GM12878 (cell line): ENCODE measurements at regions not wholly inside any gene's neighbourhood (a gene's known extent, or its start where the extent isn't known, plus 50 kb on each side); places are given as distances from the start of the nearest gene placed in this dataset.

Experiments
- ATAC-seq: fragments of 200-7000 bp; cut with Tn5 transposase; 3 replicates; pipeline ENCODE4 v1.9.1; 2020; ENCODE audit warnings: mild to moderate bottlenecking, moderate library complexity
- BruUV-seq: library from RNA; stranded (reverse); fragments of 400-500 nt; replicated peaks from 2 replicates; lab custom pipeline; 2021; lab: Mats Ljungman, UMichigan
- CTCF ChIA-PET: fragments of 300-600 bp; sonication (Branson Sonifier 250); formaldehyde crosslinking; extraction: SDS; loops from one replicate; lab custom pipeline; 2021; ENCODE audit warnings: inconsistent platforms; lab: Yijun Ruan, JAX
- POLR2A ChIA-PET: fragments of 350-600 bp; formaldehyde crosslinking; extraction: SDS; loops from one replicate; lab custom pipeline; 2021; ENCODE audit warnings: inconsistent platforms; lab: Charles Lee
- RAD21 ChIA-PET: fragments of 300-600 bp; sonication (Branson Sonifier 250); formaldehyde crosslinking; loops from one replicate; lab custom pipeline; 2023; ENCODE audit warnings: antibody characterized with exemption; ENCODE audit not compliant: unreplicated experiment; lab: Charles Lee
- SMC1A ChIA-PET: fragments of 300-600 bp; sonication (Branson Sonifier 250); formaldehyde crosslinking; loops from one replicate; lab custom pipeline; 2023; ENCODE audit not compliant: unreplicated experiment, uncharacterized antibody; lab: Charles Lee
- DNase-seq: peaks from one replicate; pipeline ENCODE4 v3.0.0-alpha.2; 2011; ENCODE audit warnings: low read depth, low spot score
- FAIRE-seq: peaks from 3 replicates; lab custom pipeline; 2011; peaks lifted over from hg19 to GRCh38; lab: Jason Lieb, UNC
- H2AFZ ChIP-seq: 2 replicates; pipeline ENCODE4 v1.6.0; 2011; ENCODE audit warnings: low read depth, low read length, control low read depth; ENCODE audit not compliant: control insufficient read depth
- H3K27ac ChIP-seq: 2 replicates; pipeline ENCODE4 v1.5.1; 2011; ENCODE audit warnings: control low read depth; ENCODE audit not compliant: control insufficient read depth, insufficient read depth
- H3K27me3 ChIP-seq, 2 experiments: replicated peaks in 1 of 2; 2 replicates each; pipeline versions ENCODE4 v1.6.0 to v1.6.1; 2011; ENCODE audit warnings: low read length in 1 of 2; ENCODE audit not compliant: control insufficient read depth in 2 of 2, insufficient read depth in 2 of 2
- H3K36me3 ChIP-seq, 2 experiments: 2 replicates each; pipeline ENCODE4 v1.5.1; 2011; ENCODE audit warnings: low read length in 1 of 2; ENCODE audit not compliant: control insufficient read depth in 2 of 2, insufficient read depth in 2 of 2
- H3K4me1 ChIP-seq: 2 replicates; pipeline ENCODE4 v1.6.1; 2011; ENCODE audit warnings: mild to moderate bottlenecking, low read length, moderate library complexity, mixed read lengths; ENCODE audit not compliant: control insufficient read depth, insufficient read depth
- H3K4me2 ChIP-seq: 2 replicates; pipeline ENCODE4 v1.6.0; 2011; ENCODE audit warnings: control low read depth; ENCODE audit not compliant: control insufficient read depth, insufficient read depth
- H3K4me3 ChIP-seq: fragments of 200-600 bp; sonication (generic); 2 replicates; pipeline ENCODE4 v1.5.1; 2016
- H3K79me2 ChIP-seq: 2 replicates; pipeline ENCODE4 v1.6.0; 2011; ENCODE audit warnings: low read length; ENCODE audit not compliant: control insufficient read depth, insufficient read depth
- H3K9ac ChIP-seq: 2 replicates; pipeline ENCODE4 v1.8.0; 2011; ENCODE audit warnings: low read length, control low read depth, mixed read lengths; ENCODE audit not compliant: control insufficient read depth, insufficient read depth
- H3K9me3 ChIP-seq: replicated peaks from 3 replicates; pipeline ENCODE4 v1.5.1; 2011; ENCODE audit warnings: mild to moderate bottlenecking, low read length; ENCODE audit not compliant: control insufficient read depth, insufficient read depth
- H4K20me1 ChIP-seq: 2 replicates; pipeline ENCODE4 v1.6.0; 2011; ENCODE audit not compliant: control insufficient read depth, insufficient read depth
- CHD1 ChIP-seq: IDR thresholded peaks from 2 replicates; pipeline ENCODE4 v1.6.1; 2012; ENCODE audit warnings: low read depth, low read length, improper control_type of control experiment
- DPF2 ChIP-seq: fragments of 450-650 bp; IDR thresholded peaks from 2 replicates; pipeline ENCODE4 v1.6.1; 2017; ENCODE audit warnings: mild to moderate bottlenecking
- EED ChIP-seq: sonication (generic); IDR thresholded peaks from 2 replicates; pipeline ENCODE4 v1.6.1; 2016; ENCODE audit warnings: antibody characterized with exemption, low read depth
- ETV6 ChIP-seq, 2 experiments: fragments of 450-650 bp in 1 of 2; IDR thresholded peaks in 1 of 2; conservative IDR thresholded peaks in 1 of 2; 2 replicates each; pipeline ENCODE4 v1.6.1; 2014; ENCODE audit warnings: antibody characterized with exemption in 1 of 2, borderline replicate concordance in 1 of 2, low read depth in 1 of 2, mild to moderate bottlenecking in 1 of 2, moderate library complexity in 1 of 2
- JUND ChIP-seq: IDR thresholded peaks from 2 replicates; pipeline ENCODE4 v1.6.1; 2012; ENCODE audit warnings: low read depth, mild to moderate bottlenecking, low read length, improper control_type of control experiment, moderate library complexity
- LARP7 ChIP-seq: fragments of 450-650 bp; IDR thresholded peaks from 2 replicates; pipeline ENCODE4 v1.6.1; 2017; ENCODE audit warnings: mild to moderate bottlenecking
- in situ Hi-C: fragments of 300-500 bp; cut with MboI; formaldehyde crosslinking; loops from 9 replicates; pipeline ENCODE4 v1.14.3; 2018; ENCODE audit warnings: mixed read lengths
- intact Hi-C: fragments of 100-400 bp; cut with micrococcal nuclease; formaldehyde crosslinking; loops from one replicate; pipeline ENCODE4 v1.14.2; 2022; ENCODE audit not compliant: unreplicated experiment
- TF ChIP-seq, protein P1 (sequence below): IDR thresholded peaks from 2 replicates; pipeline ENCODE4 v1.6.1; 2012; ENCODE audit warnings: low read depth, low read length, improper control_type of control experiment
- TF ChIP-seq, protein P2 (sequence below): fragments of 450-650 bp; IDR thresholded peaks from 2 replicates; pipeline ENCODE4 v1.6.1; 2018; ENCODE audit warnings: borderline replicate concordance, mild to moderate bottlenecking; ENCODE audit not compliant: partially characterized antibody

DNA sequence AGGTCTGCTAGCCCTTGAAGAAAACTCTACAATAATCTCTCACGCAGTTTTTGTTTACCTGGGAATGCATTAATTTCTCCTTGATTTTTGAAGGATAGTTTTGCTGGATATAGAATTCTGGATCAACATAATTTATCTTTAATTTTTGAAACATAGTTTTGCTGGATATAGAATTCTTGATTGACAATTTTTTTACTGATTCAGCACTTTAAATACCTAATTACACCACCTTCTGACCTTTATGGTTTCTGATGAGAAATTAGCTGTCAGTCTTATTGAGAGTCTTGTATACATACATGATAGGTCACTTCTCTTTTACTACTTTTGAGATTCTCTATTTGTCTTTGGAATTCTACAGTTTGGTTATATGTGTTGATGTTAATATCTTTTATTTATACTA lies 741.6 kb downstream of the FGF9 start (continued):
- TF ChIP-seq, protein P1, sequence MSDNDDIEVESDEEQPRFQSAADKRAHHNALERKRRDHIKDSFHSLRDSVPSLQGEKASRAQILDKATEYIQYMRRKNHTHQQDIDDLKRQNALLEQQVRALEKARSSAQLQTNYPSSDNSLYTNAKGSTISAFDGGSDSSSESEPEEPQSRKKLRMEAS, result no peak

DNA sequence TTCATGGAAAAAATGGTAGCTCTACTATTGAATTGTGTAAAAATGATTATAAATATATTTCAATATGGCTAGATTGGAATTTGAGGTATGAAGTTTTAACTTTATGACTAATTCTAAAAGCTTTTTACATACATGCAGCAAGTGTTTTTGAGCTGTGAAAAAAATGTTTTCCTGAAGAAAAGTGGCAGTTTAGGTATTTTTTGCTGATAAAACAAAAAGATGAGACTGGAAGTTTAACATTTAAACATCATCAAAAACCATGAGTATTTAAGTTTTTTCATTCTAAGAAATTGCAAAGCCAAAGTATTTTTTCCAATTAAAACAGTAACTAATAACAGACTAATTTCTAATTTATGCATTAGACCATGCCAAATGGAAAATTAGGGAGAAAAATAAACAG lies 751.1 kb downstream of the FGF9 start:
- FAIRE-seq, result no peak
- Histone ChIP-seq H2AFZ (no peak overlapping the region), H3K36me3 (no peaks in the 10 kb centered on the region), H3K4me3 (no peak overlapping the region), H3K4me2 (no peak overlapping the region), H3K9ac (no peak overlapping the region)
- ChIA-PET POLR2A (no interaction called here), SMC1A (no interaction called here)
- in situ Hi-C loops, result no loop called here
- DNase-seq, result no peak
- BruUV-seq, result no TSS peak
- no peak for TF ChIP-seq DPF2
- TF ChIP-seq CHD1, result no peak
- no peak for TF ChIP-seq JUND
- TF ChIP-seq LARP7, result no peak
- no peak for TF ChIP-seq ETV6 (conservative IDR thresholded peaks at IDR 0.05 in 1 of 2, IDR thresholded peaks at IDR 0.05 in 1 of 2; ENCODE audit: borderline replicate concordance in 1 of 2, low read depth in 1 of 2)
- TF ChIP-seq EED, result no peak
- TF ChIP-seq, protein P2, sequence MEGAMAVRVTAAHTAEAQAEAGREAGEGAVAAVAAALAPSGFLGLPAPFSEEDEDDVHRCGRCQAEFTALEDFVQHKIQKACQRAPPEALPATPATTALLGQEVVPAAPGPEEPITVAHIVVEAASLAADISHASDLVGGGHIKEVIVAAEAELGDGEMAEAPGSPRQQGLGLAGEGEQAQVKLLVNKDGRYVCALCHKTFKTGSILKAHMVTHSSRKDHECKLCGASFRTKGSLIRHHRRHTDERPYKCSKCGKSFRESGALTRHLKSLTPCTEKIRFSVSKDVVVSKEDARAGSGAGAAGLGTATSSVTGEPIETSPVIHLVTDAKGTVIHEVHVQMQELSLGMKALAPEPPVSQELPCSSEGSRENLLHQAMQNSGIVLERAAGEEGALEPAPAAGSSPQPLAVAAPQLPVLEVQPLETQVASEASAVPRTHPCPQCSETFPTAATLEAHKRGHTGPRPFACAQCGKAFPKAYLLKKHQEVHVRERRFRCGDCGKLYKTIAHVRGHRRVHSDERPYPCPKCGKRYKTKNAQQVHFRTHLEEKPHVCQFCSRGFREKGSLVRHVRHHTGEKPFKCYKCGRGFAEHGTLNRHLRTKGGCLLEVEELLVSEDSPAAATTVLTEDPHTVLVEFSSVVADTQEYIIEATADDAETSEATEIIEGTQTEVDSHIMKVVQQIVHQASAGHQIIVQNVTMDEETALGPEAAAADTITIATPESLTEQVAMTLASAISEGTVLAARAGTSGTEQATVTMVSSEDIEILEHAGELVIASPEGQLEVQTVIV, result no peak
- TF ChIP-seq, all 136 proteins: peak for 0
- intact Hi-C loops, result no loop called here
- Histone ChIP-seq H4K20me1 (no peaks in the 10 kb centered on the region), H3K27ac (no peak overlapping the region), H3K4me1 (no peaks in the 10 kb centered on the region), H3K79me2 (no peaks in the 10 kb centered on the region), H3K9me3 (no peaks in the 10 kb centered on the region), H3K27me3 (no peaks in the 10 kb centered on the region)
- no peak for ATAC-seq
- ChIA-PET CTCF (no interaction called here), RAD21 (no interaction called here)
